ENCODE measurements at regions not wholly inside any gene's neighbourhood (a gene's known extent, or its start where the extent isn't known, plus 50 kb on each side); places are given as distances from the start of the nearest gene placed in this dataset.
"Not testable (repeated sequence)": the region's sequence is repeated elsewhere in the genome, so short reads cannot be mapped to it uniquely, and the experiment has no call there.

DNA sequence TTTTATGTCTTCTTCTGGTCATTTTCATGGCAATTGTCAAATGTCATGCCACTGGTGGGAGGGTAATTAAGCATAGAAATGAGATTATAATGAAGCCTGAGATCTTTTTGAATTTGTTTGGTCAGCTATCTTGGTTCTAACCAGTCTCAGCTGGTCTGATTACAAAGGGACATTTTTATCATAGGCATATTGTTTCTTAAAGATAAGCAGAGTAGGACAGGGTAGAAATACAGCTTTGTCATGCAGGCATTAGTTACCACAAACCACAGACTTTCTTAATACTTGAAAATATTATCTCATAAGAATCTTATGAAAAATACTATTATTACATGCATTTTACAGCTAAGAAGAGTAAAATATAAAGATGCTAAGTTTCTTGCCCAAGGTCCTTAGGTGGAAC is 1761.5 kb downstream of the PCDH9 start:
- no peak for DNase-seq

DNA sequence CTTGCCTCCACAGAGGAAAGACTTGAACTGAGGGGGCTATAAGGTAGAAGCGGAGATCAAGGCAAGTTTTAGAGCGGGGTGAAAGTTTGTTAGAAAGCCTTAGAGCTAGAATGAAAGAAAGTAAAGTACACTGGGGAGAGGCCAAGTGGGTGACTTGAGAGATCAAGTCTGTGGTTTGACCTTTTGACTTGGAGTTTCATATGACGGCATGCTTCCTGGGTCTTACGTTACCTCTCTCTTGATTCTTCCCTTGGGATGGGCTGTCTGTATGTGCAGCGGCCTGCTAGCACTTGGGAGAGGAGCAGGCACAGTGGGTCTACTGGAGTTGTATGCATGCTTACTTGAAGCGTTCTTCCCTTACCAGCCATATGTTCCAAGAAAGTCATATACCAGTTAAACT is 1768.5 kb downstream of the PCDH9 start:
- no peak for DNase-seq

DNA sequence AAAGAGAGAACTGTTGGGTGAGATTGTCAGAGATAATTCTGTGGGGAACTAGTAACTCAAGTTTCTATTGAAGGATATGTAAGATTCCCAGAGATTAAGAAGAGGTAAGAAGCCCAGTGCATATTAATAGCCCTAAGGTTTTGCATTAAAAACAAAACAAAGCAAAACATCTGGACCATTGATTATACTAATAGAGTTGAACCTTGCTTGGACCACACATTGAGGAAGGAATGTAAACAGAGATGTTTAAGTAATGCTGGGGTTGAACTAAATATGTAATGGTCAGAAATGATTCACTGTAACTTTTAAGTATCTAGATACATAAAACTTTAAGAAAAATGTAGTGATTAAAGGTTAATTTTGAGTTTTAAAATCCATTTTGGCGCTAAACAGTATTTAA is 1770.0 kb downstream of the PCDH9 start:
- DNase-seq: no peak

DNA sequence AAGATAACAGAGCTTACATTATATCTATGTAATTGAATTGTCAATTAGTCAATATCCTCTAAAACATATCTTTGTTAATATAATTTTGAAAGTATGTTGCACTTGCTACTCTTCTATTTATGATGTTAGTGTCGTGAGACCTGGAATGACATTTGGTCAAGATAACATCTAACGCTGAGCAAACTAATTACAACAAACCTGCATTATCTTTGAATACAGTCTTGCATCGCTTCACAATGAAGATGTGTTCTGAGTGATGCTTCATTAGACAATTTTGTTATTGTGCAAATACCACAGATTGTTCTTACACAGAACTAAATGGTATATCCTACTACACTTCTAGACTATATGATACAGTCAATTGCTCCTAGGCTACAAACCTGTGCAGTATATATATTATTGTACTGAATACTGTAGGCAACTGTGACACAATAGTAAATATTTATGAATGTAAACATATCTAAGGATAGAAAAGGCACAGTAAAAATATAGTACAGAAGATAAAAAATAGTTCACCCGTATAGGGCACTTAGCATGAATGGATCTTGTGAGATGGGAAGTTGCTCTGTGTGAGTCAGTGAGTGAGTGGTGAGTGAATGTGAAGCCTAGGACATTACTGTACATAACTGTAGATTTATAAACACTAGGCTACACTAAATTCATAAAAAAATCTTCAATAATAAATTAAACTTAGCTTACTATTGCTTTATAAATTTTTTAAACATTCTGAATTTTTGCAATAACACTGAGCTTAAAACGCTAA is 1773.8 kb downstream of the PCDH9 start:
- no peak for DNase-seq

DNA sequence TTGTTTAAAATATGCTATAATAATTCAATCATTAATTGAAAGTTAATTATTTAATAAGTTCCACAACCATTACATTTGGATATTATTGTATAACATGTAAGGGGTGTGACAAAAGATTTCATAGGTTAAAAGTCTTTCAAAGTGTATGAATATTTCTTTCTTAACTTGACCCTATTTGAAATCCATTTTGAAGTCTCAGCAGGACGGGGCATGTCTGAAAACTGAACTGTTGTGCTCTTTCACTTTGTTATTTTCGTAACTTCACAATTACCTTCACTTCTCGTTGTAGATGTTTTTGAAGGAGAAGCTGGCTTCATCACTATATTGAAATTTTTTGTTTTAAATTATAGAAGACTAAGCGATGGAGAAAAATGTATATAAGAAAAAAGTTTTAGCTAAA is 1775.7 kb downstream of the PCDH9 start:
- DNase-seq: no peak

DNA sequence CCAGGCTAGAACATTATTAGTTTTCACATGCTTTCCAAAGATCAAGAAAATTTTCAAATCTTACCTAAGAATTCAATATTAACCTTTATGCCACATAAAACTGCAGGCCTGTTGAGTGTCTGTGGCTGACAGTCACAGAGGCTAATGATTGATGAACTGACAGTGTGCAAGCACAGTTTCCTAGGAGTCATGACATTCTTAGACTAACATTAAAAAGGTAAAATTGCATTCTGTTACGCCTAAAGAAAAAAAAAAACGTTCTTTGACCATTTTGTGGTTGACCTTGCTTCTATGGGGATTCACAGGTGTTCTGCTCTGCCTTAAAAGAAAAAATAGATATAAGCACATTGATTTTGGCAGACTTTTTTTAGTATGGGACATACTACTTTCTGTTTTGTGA is 1776.2 kb downstream of the PCDH9 start:
- no peak for DNase-seq

GRCh38 chr13:65445340-65445739 is 1784.8 kb downstream of the PCDH9 start:
- DNase-seq: no peak

DNA sequence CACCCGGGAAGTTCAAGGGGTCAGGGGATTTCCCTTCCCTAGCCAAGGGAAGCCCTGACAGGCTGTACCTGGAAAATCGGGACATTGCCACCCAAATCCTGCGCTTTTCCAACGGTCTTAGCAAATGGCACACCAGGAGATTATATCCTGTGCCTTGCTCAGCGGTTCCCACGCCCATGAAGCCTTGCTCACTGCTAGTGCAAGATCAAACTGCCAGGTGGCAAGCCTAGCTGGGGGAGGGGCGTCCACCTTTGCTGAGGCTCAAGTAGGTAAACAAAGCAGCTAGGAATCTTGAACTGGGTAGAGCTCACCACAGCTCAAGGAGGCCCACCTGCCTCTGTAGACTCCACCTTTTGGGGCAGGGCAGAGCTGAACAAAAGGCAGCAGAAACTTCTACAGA is 1794.5 kb downstream of the PCDH9 start:
- DNase-seq: no peak

- DNase-seq: no peak
Measured at GRCh38 chr13:65417953-65418352, 1812.2 kb downstream of the PCDH9 start.

- DNase-seq: no peak
Measured at GRCh38 chr13:65416784-65417183, 1813.4 kb downstream of the PCDH9 start.

GRCh38 chr13:65414187-65414586 is 1815.9 kb downstream of the PCDH9 start:
- DNase-seq: no peak

GRCh38 chr13:65411521-65411920 is 1818.6 kb downstream of the PCDH9 start:
- no peak for DNase-seq

DNA sequence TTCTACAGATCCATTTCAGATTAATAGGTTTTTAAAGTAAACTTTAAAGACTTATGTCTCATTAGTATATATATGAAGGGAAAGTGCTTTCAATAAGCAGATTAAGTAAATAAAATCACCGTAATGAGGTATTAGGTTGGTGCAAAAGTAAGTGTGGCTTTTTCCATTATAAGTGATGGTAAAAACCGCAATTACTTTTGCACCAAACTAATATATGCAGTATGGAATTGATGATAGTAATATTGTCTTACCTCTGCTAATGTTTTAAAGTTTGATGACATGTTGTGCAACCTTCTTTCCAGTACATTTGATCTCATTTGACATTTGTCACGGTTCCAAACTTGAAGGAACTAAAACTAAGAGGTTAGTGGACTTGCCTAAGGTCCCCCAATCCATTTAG is 1819.3 kb downstream of the PCDH9 start:
- no peak for DNase-seq

DNA sequence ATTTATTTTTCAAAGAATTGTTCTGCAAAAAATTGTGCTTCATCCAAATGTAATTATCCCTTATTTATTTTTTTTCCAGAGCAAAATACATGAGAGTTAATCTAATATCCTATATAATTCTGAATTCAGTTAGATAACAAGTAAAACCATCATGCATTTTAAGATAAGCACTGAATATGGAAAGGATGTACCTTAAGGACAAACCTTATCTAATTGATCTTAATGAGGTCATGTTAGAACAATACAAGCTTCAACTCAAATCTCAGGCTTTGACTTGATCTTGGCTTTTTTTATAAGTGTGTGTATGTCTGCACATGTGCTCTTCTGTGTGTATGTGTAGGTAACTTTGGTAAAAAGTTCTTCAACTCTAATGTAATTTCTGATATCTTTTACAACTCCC is 1828.8 kb downstream of the PCDH9 start:
- no peak for DNase-seq

DNA sequence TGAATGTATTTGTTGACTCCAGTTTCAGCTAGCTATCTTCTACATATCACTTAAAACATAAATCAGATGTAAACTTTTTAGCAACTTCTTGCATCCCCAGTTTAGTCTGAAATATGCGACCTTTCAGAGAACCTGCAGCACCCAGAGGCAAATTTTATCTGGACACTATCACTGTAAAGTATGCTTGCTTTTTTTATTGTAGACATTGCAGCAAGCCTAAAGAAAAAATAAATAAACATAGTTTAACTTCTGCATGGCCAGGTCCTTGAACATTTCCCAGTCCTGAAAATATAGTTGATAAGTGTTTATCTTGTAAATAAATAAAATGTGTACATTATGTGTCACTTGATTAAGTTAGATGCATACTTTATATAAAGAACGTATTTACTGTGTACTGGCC is 1829.4 kb downstream of the PCDH9 start:
- DNase-seq: no peak

GRCh38 chr13:65387743-65388347 is 1842.3 kb downstream of the PCDH9 start:
- DNase-seq: no peak

DNA sequence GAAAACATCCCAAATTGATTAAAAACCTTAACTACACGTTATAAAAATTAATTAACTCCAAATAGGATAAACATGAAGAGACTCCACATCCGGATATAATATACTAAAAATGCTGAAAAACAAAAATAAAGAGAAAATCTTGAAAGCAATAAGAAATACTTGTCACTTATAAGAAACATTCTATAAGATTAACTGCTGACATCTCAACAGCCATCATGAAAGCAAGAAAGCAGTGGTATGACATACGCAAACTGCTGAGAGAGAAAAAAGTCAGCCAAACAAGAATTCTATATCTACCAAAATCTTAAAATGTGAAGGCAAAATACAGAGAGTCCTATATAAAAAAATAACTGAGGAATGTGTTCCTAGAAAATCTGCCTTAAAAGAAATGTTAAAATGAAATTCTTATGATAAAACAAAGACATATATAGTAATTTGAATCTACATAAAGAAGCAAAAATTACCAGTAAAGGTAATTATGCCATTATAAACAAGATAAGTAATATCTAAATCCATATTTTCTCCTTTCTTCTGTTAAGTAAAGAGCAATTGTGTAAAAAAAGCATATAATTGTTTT is 1851.1 kb downstream of the PCDH9 start:
- DNase-seq: no peak

DNA sequence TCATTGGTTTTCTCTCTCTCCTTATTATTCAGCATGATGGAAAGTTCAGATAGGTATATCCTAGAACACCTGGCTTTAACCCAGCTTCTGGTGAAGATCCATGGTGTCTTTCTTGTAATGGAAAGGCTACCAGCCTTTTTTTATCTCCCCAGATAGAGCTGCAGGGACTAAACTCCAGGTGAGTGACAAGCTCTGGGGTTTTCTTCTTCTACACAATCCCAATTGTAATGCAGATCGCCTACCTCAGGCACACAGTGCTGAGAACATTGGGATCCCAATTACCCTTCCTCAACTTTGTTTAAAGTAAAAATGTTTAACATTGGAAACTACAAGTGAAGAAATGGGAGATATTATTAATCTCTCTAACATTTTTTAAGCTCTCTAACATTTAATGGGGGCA is 1851.7 kb downstream of the PCDH9 start:
- DNase-seq: no peak

GRCh38 chr13:65368832-65369231 is 1861.3 kb downstream of the PCDH9 start:
- DNase-seq: no peak

DNA sequence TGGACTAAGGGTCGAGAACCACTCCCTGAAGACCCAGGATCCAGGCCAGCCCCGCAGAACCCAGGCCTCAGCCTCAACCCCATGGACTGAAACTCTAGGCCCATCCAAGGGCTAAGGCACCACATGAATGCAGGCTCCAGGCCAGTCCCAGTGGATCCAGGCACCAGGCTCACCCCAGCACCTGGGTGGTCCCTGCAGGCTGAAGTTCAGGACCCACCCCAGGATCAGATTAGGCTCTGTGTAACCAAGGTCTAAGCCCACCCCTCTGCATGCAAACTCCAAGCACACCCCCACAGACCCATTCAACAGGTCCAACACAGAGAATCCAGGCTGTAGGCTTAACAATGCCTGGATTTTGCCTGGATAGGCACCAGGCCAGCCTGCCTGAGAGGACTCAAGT is 1876.2 kb downstream of the PCDH9 start:
- no peak for DNase-seq

DNA sequence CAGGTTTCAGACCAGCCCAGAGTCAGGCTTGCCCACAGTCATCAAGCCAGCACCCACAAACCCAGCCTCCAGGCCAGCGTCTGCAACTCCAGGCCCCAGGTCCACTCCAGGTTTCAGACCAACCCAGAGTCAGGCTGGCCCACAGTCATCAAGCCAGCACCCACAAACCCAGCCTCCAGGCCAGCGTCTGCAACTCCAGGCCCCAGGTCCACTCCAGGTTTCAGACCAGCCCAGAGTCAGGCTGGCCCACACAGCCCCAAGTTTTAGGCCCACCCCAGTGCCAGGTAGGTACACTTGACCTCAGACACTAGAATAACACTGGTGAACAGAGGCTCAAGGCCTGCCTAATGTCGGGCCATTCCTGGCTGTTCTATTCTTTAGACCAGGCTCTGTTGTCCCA is 1877.0 kb downstream of the PCDH9 start:
- not testable (repeated sequence) for DNase-seq

DNA sequence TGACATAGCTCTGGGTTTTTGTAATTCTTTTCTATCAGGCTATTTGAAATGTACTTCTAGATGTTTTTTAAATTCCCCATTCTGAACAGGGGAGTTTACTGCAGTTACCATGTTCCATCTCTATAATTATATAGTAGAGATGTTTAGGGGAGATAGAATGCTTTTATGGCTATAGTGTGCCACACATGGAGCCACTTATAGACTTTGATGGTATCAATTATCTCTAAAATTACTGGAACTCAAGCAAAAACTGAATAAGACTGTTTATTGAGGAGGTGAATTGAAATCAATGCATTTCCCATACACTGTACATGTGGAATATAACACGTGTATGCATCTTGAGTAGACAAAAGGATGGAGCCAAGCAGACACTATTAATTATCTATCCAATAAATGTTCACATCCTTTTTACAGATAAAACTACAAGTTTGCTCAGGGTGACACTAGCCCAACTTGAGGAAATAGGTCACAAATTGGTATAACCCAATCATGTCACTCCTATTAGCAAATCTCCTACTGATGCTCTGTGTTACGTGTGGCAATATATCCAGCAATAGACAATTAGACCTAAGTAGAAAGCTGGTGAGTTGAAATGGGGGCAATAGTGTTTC is 1882.6 kb downstream of the PCDH9 start:
- no peak for DNase-seq

- no peak for DNase-seq
Measured at GRCh38 chr13:65343898-65344663, 1886.1 kb downstream of the PCDH9 start.

Data from activated CD4-positive, alpha-beta T cell treated with anti-CD3 and anti-CD28 coated beads, Interleukin-2, amount 50 U/mL, for 16 hours (primary cell).